Upper lobe of right lung (tissue), 1 donor: ENCODE measurements at regions not wholly inside any gene's neighbourhood (a gene's known extent, or its start where the extent isn't known, plus 50 kb on each side); places are given as distances from the start of the nearest gene placed in this dataset.

ENCODE experiments used
- ATAC-seq: fragments of 200-7000 bp; cut with Tn5 transposase; one replicate; pipeline ENCODE4 v1.9.1; 2020; ENCODE audit warnings: mild to moderate bottlenecking, moderate library complexity
- DNase-seq: peaks from one replicate; pipeline ENCODE4 v3.0.0-alpha.2; 2020
- H3K27ac ChIP-seq: fragments of 200-600 bp; one replicate; pipeline ENCODE4 v1.8.0; 2022
- H3K27me3 ChIP-seq: fragments of 200-600 bp; one replicate; pipeline ENCODE4 v1.8.0; 2022; ENCODE audit warnings: mild to moderate bottlenecking
- H3K36me3 ChIP-seq: fragments of 200-600 bp; one replicate; pipeline ENCODE4 v1.8.0; 2022
- H3K4me1 ChIP-seq: fragments of 200-600 bp; one replicate; pipeline ENCODE4 v1.8.0; 2022
- H3K4me3 ChIP-seq: fragments of 200-600 bp; one replicate; pipeline ENCODE4 v1.8.0; 2022; ENCODE audit warnings: mild to moderate bottlenecking
- H3K9me3 ChIP-seq: fragments of 200-600 bp; one replicate; pipeline ENCODE4 v1.8.0; 2022
- intact Hi-C: fragments of 100-400 bp; cut with DNase I; formaldehyde crosslinking; loops from one replicate; pipeline ENCODE4 v1.11.0; 2022
- TF ChIP-seq, protein P1 (sequence below): fragments of 200-600 bp; IDR thresholded peaks from one replicate; pipeline ENCODE4 v1.8.0; 2022; ENCODE audit warnings: antibody characterized with exemption
- donor health status: DM: no; HTN: yes; CAD: no; lungs with severe emphysema.

DNA sequence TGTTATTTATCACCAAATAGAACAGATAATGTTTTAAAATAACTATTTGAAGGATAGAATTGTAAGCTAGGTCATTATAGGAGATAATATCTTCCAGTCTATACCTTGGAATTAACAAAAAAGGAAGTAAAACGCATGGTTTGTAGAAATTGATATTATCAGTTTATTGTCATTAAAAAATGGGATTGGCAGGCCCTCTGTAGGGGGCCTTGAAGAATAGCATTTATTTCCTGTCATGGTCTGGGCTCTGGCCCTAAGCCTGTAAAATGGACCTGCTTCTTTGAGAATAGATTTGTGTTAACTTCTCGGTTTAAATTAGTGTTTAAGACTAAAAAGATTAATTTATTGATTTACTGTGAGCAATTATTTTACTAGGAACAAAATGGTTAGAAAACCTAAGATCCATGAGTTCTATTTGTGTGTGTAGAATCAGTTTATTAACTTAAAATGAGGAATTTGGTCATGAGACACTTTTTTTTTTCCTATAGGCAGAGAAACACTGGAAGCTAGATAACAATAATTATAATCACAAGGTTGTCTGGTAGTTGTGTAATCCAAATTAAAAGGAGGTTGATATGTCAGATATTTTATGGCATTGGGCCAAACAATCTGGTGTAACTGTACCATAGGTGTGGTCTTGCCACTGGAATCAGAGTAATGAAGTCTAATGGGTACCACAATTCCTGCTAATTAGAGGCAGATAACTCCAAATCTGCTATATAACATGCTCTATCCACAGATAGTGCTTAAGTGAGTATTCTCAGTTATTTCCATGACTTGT, 197.4 kb upstream of the FOXP2 start:
- no peak overlapping the region for H3K4me3 ChIP-seq
- ATAC-seq (no peak), DNase-seq (no peak)
- H3K4me1 ChIP-seq: no peaks in the 10 kb centered on the region
- H3K36me3 ChIP-seq: no peaks in the 10 kb centered on the region
- H3K27ac ChIP-seq: no peak overlapping the region
- H3K27me3 ChIP-seq: no peaks in the 10 kb centered on the region
- H3K9me3 ChIP-seq: no peaks in the 10 kb centered on the region
- TF ChIP-seq, protein P1, sequence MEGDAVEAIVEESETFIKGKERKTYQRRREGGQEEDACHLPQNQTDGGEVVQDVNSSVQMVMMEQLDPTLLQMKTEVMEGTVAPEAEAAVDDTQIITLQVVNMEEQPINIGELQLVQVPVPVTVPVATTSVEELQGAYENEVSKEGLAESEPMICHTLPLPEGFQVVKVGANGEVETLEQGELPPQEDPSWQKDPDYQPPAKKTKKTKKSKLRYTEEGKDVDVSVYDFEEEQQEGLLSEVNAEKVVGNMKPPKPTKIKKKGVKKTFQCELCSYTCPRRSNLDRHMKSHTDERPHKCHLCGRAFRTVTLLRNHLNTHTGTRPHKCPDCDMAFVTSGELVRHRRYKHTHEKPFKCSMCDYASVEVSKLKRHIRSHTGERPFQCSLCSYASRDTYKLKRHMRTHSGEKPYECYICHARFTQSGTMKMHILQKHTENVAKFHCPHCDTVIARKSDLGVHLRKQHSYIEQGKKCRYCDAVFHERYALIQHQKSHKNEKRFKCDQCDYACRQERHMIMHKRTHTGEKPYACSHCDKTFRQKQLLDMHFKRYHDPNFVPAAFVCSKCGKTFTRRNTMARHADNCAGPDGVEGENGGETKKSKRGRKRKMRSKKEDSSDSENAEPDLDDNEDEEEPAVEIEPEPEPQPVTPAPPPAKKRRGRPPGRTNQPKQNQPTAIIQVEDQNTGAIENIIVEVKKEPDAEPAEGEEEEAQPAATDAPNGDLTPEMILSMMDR: no peak
- intact Hi-C loops: no loop called here

DNA sequence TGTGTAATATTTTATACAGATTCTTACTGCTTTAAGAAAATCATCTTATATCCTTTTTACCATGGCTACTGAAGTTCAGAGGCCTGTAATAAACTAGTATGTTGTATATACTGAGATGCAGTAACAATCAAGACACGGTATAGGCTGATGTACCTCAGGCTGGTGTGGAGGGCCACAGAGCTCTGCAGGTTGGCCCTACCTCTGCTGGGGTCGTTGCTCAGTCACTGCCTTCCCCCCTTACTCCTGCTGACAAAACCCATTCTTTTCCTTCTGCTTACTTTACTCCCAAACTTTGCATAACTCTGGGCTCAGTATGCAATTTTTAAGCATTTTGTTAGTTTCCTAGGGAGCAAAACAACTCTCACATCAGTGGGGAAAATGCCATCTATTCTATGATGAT, 200.1 kb upstream of the FOXP2 start:
- intact Hi-C loops: no loop called here
- H3K27me3 ChIP-seq: no peaks in the 10 kb centered on the region
- DNase-seq: no peak
- H3K9me3 ChIP-seq: no peaks in the 10 kb centered on the region
- no peaks in the 10 kb centered on the region for H3K4me1 ChIP-seq
- no peak overlapping the region for H3K4me3 ChIP-seq
- H3K27ac ChIP-seq: no peak overlapping the region
- no peak for ATAC-seq
- TF ChIP-seq, protein P1: no peak
- H3K36me3 ChIP-seq: no peaks in the 10 kb centered on the region

DNA sequence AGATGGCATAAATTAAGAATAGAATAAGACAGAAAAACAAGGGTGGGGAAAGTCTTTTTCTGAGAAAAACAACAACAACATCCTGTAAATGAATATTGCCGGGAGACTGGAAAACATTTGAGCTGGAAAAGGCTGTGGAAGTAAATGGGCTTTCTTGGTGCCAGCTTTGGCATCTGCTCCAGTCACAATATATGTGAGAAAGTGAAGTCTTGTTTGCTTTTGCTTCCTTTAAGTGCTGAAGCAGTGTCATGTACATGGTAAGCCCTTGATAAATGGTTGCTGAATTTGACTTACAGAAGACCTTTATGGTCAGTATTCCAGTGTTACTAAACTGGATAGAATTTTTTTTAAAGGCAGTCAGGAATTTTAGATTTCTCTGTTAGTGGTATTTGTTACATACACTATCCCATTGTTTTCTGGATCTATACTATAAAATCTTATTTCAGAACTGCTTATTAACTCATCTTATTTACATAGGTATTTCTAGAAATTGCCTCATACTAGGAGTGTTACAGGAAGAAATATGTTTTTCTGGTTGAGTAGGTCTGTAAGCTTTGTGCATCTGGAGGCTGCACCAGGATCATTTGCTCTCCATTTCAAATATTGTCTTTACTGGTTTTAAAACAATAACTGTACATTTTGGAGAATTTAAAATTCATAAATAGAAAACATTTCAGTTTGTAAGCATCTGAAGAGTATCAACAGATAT, 201.7 kb upstream of the FOXP2 start:
- H3K36me3 ChIP-seq: no peaks in the 10 kb centered on the region
- no peaks in the 10 kb centered on the region for H3K27me3 ChIP-seq
- H3K4me3 ChIP-seq: no peak overlapping the region
- no peaks in the 10 kb centered on the region for H3K9me3 ChIP-seq
- TF ChIP-seq, protein P1: no peak
- no peak for ATAC-seq
- no peak for DNase-seq
- no peak overlapping the region for H3K27ac ChIP-seq
- intact Hi-C loops: no loop called here
- no peaks in the 10 kb centered on the region for H3K4me1 ChIP-seq

DNA sequence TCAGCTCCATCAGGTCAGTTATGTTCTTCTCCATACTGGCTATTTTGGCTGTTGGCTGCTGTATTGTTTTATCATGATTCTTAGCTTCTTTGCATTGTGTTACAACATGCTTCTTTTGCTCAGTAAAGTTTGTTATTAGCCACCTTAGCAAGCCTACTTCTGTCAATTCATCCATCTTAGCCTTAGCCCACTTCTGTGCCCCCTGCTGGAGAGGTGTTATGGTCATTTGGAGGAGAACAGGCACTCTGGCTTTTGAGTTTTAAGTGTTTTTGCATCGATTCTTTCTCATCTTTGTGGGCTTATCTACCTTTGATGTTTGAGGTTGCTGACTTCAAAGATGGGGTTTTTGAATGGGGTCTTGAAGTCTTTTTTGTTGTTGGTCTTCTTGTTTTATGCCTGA, 204.6 kb upstream of the FOXP2 start:
- H3K4me3 ChIP-seq: no peak overlapping the region
- H3K4me1 ChIP-seq: no peaks in the 10 kb centered on the region
- no peaks in the 10 kb centered on the region for H3K27me3 ChIP-seq
- H3K36me3 ChIP-seq: no peaks in the 10 kb centered on the region
- no peak overlapping the region for H3K27ac ChIP-seq
- intact Hi-C loops: no loop called here
- TF ChIP-seq, protein P1: no peak
- no peaks in the 10 kb centered on the region for H3K9me3 ChIP-seq
- no peak for DNase-seq
- no peak for ATAC-seq

DNA sequence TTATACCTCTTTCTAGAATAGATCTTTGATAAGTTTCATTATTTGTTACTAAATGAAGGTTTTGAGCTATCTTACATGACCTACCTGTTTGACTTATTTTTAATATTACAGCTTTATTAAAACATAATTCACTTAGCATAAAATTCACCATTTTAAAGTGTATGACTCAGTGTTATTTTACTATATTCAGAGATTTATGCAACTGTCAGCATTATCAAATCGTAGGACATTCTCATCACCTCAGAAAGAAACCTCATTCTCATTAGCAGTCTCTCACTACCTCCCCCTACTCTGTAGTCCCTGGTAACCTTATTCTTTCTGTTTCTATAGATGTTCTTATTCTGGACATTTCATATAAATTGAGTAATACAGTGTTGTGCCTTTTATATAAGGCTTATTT, 207.9 kb upstream of the FOXP2 start:
- TF ChIP-seq, protein P1: no peak
- Histone ChIP-seq H3K36me3 (no peaks in the 10 kb centered on the region), H3K27ac (no peak overlapping the region), H3K4me3 (no peak overlapping the region), H3K27me3 (no peaks in the 10 kb centered on the region), H3K4me1 (no peaks in the 10 kb centered on the region), H3K9me3 (no peaks in the 10 kb centered on the region)
- no peak for ATAC-seq
- no peak for DNase-seq
- intact Hi-C loops: no loop called here
